ENCODE measurements at regions not wholly inside any gene's neighbourhood (a gene's known extent, or its start where the extent isn't known, plus 50 kb on each side); places are given as distances from the start of the nearest gene placed in this dataset.

DNA sequence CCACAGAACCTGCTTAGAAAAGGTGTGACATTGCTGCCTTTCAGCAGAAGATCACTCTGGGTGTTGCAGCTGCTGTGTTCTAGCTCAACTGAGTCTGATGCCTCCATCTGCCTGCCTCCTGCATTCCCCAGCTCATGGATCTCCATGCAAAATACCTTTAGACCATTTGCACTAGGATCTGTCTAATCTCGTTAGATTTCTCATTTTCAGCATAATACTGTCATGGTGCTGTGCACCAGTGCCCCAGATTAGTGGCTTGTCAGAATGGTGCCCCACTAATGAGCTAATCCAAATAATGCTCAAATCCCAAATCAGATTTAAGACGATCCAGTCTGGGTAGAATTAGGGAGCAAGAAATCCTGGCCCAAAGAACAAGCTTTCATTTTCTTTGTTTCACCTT lies 284.4 kb upstream of the PARD3B start:
- DNase-seq = no peak
- Histone ChIP-seq H3K9me3 (no peaks in the 10 kb centered on the region), H3K4me1 (peaks cover 0 to 32% (median 13%) of the 10 kb centered on the region in 9 donors), H3K27ac (peak overlapping the region in 2 of 10 donors; percentile 37 to 41), H3K4me3 (no peak overlapping the region), H3K27me3 (peaks cover 0 to 4% (median 0%) of the 10 kb centered on the region in 7 donors), H3K36me3 (no peaks in the 10 kb centered on the region)
- WGBS, 2 donors = 67 to 73% methylated on average over 2 of the region's 2 CpGs
- no peak for ATAC-seq
- intact Hi-C loops (cut with DNase I) = loop anchor here in 7 of 10 donors (2.0 to 10.0 kb wide), 11 partner anchors 54 to 1684 kb away; partner anchors contain the start of gene NRP2 (in 2 of the 7)
- TF ChIP-seq, protein P1, sequence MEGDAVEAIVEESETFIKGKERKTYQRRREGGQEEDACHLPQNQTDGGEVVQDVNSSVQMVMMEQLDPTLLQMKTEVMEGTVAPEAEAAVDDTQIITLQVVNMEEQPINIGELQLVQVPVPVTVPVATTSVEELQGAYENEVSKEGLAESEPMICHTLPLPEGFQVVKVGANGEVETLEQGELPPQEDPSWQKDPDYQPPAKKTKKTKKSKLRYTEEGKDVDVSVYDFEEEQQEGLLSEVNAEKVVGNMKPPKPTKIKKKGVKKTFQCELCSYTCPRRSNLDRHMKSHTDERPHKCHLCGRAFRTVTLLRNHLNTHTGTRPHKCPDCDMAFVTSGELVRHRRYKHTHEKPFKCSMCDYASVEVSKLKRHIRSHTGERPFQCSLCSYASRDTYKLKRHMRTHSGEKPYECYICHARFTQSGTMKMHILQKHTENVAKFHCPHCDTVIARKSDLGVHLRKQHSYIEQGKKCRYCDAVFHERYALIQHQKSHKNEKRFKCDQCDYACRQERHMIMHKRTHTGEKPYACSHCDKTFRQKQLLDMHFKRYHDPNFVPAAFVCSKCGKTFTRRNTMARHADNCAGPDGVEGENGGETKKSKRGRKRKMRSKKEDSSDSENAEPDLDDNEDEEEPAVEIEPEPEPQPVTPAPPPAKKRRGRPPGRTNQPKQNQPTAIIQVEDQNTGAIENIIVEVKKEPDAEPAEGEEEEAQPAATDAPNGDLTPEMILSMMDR (IDR thresholded peaks at IDR 0.05) = no peak

DNA sequence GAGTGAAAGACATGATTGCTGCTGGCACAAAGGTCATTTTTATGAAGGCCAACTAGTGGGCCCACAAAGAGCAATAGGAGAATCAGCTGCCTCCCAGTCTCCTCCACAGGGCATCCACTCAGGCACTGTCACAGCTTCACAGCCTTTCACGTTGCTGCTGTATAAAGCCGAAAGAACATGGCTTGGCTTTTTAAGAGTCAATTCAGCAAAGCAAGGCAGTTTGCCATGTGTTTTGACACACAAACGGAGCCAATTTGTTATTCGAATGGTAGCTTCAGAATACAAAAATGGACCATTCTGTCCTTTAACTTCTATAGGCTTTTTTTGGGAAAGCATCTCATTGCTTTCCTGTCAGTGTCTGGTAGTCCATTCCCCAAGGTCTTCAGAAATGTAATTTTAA lies 283.4 kb upstream of the PARD3B start:
- TF ChIP-seq, protein P1 (IDR thresholded peaks at IDR 0.05) = no peak
- no peak for DNase-seq
- Histone ChIP-seq H3K9me3 (no peaks in the 10 kb centered on the region), H3K4me3 (no peak overlapping the region), H3K27me3 (peaks cover 0 to 4% (median 0%) of the 10 kb centered on the region in 7 donors), H3K4me1 (peaks cover 0 to 27% (median 11%) of the 10 kb centered on the region in 9 donors), H3K27ac (no peak overlapping the region), H3K36me3 (no peaks in the 10 kb centered on the region)
- 65 to 73% methylated on average over 4 of the region's 4 CpGs for WGBS, 2 donors
- ATAC-seq = no peak
- intact Hi-C loops (cut with DNase I) = loop anchor here in 7 of 10 donors (2.0 to 10.0 kb wide), 11 partner anchors 53 to 1683 kb away; partner anchors contain the start of gene NRP2 (in 2 of the 7)

DNA sequence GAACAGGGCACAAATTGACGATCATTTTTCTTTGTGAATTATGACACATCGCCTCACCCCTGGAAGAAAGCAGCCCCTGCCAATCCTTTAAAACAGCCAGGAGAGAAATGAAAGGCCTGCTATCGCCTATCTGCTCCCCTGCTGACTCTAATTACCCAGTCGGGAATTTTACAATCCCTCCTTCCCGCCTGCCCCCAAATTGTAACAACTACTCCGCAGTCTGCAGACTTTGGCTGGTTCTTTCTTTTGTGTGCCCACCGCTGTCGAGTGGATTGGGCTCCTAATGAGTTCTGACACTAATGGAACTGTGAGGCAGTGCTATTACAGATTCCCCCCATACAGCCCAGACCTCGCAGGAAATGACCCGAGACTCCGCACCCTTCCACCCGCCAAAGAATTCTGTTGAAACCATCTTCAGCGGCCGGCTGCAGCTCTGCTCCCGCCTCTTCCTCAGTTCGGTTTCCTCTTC lies 281.2 kb upstream of the PARD3B start:
- DNase-seq (no peak), ATAC-seq (no peak)
- Histone ChIP-seq H3K27me3 (peaks cover 0 to 4% (median 0%) of the 10 kb centered on the region in 7 donors), H3K27ac (no peak overlapping the region), H3K4me1 (peaks cover 0 to 27% (median 4%) of the 10 kb centered on the region in 9 donors), H3K4me3 (no peak overlapping the region), H3K36me3 (no peaks in the 10 kb centered on the region), H3K9me3 (no peaks in the 10 kb centered on the region)
- WGBS, 2 donors = 64 to 65% methylated on average over 16 of the region's 16 CpGs
- TF ChIP-seq, protein P1 (IDR thresholded peaks at IDR 0.05) = no peak
- intact Hi-C loops (cut with DNase I) = loop anchor here in 7 of 10 donors (5.0 to 10.0 kb wide), 9 partner anchors 119 to 1681 kb away; partner anchors contain the start of gene NRP2 (in 2 of the 7)

DNA sequence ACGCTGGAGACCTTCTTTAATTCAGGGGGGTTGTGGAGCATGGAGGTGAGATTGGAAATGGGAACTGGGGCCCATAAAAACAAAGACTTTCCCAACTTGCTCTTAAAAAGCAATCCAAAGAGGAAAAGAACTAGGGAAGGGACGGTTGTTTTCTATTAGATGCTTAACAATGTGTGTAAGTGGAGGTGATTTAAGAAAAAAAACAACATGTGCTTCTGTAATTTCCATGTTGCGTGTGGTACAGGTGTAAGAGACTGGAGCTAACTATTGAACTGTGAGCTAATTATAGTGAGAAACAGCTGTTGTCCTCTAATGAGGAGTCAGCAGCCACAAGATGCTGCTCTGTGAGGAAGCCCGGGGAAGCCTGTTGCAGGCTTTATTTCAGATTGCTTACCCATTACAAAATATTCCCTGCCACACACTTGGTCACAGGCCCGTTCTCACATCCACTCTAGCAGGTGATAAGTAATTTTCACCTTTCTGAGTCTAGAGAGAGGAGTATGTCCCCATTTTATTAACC lies 280.6 kb upstream of the PARD3B start:
- Histone ChIP-seq H3K27ac (no peak overlapping the region), H3K4me1 (peaks cover 0 to 27% (median 4%) of the 10 kb centered on the region in 9 donors), H3K9me3 (no peaks in the 10 kb centered on the region), H3K36me3 (no peaks in the 10 kb centered on the region), H3K4me3 (no peak overlapping the region), H3K27me3 (peaks cover 0 to 4% (median 0%) of the 10 kb centered on the region in 7 donors)
- TF ChIP-seq, protein P1 (IDR thresholded peaks at IDR 0.05) = no peak
- ATAC-seq (peak in 1 of 8 donors; percentile 41), DNase-seq (no peak)
- intact Hi-C loops (cut with DNase I) = loop anchor here in 7 of 10 donors (5.0 to 10.0 kb wide), 9 partner anchors 120 to 1680 kb away; partner anchors contain the start of gene NRP2 (in 2 of the 7)
- WGBS, 2 donors = 71 to 74% methylated on average over 5 of the region's 5 CpGs

All from heart right ventricle (tissue), 16 donors.